HepG2 (cell line): ENCODE measurements at regions not wholly inside any gene's neighbourhood (a gene's known extent, or its start where the extent isn't known, plus 50 kb on each side); places are given as distances from the start of the nearest gene placed in this dataset.
A peak's percentile ranks its signal among the peaks of the same experiment; 100 is the strongest.

Experiments
- CBX2 ChIP-seq, 2 experiments: fragments of 200-600 bp in 1 of 2; sonication (generic); formaldehyde crosslinking in 1 of 2; IDR thresholded peaks; 2 replicates each; pipeline versions ENCODE4 v1.7.0 to v1.8.1; 2018 to 2022; ENCODE audit warnings: low read depth in 2 of 2, low read length in 1 of 2, mild to moderate bottlenecking in 1 of 2, missing genetic modification reagents in 1 of 2
- EP300 ChIP-seq, 3 experiments: sonication (generic) in 1 of 3; formaldehyde crosslinking in 1 of 3; IDR thresholded peaks; 2 replicates each; pipeline versions ENCODE4 v1.5.1 to v1.6.1; 2011 to 2020; ENCODE audit warnings: low read depth in 2 of 3, low read length in 2 of 3, borderline replicate concordance in 1 of 3, improper control_type of control experiment in 1 of 3, mild to moderate bottlenecking in 1 of 3, missing genetic modification reagents in 1 of 3, moderate library complexity in 1 of 3
- KDM5B ChIP-seq: sonication (generic); formaldehyde crosslinking; IDR thresholded peaks from 2 replicates; pipeline ENCODE4 v1.4.0; 2020; ENCODE audit warnings: missing genetic modification reagents, mild to moderate bottlenecking, borderline replicate concordance
- TAF15 ChIP-seq: fragments of 200-400 bp; formaldehyde crosslinking; IDR thresholded peaks from one replicate; pipeline ENCODE4 v1.6.1; 2018; ENCODE audit warnings: mild to moderate bottlenecking, low read depth, low read length; ENCODE audit not compliant: poor library complexity, severe bottlenecking
- ZNF350 ChIP-seq: sonication (generic); formaldehyde crosslinking; IDR thresholded peaks from 2 replicates; pipeline ENCODE4 v1.4.0; 2020; ENCODE audit warnings: mild to moderate bottlenecking, low read depth, missing genetic modification reagents, borderline replicate concordance
- ZSCAN29 ChIP-seq: sonication (generic); formaldehyde crosslinking; conservative IDR thresholded peaks from 2 replicates; pipeline ENCODE4 v1.4.0; 2020; ENCODE audit warnings: mild to moderate bottlenecking, missing genetic modification reagents
- TF ChIP-seq, protein P1 (sequence below): sonication (generic); formaldehyde crosslinking; IDR thresholded peaks from 2 replicates; pipeline ENCODE4 v1.5.0; 2020; ENCODE audit warnings: mild to moderate bottlenecking, missing genetic modification reagents, moderate library complexity
- TF ChIP-seq, protein P2 (sequence below): IDR thresholded peaks from 2 replicates; pipeline ENCODE4 v1.6.1; 2016; ENCODE audit warnings: missing biosample characterization, missing genetic modification reagents, low read depth

DNA sequence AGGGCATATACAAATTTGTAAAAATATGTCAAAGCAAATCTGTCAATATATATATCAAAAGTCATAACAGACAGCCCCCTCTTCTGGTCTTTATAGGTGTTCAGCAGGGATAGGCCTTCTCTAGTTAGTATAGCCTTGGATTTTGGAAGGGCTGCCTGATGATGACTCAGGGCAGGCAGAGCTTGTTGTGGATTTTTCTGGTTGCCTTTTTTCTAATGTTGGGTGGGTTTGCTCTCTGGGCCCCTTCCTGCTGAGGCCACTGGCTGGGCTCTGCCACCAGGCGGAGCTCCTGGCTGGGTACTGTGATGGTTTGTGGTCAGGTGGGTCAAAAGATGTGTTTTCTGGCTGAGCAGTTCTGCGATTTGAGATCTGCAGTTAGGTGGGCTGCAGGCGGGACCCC, 294.2 kb downstream of the GRIA2 start:
- TF ChIP-seq ZSCAN29 (CRISPR knock-in tag) (no peak), EP300 (IDR thresholded peaks at IDR 0.05; ENCODE audit: low read depth in 2 of 2, low read length in 2 of 2) (no peak), EP300 (CRISPR knock-in tag; IDR thresholded peaks at IDR 0.05; ENCODE audit: borderline replicate concordance) (no peak), ZNF350 (CRISPR knock-in tag) (no peak), KDM5B (CRISPR knock-in tag) (no peak), CBX2 (IDR thresholded peaks at IDR 0.05; ENCODE audit: low read depth, low read length) (no peak), CBX2 (CRISPR knock-in tag; IDR thresholded peaks at IDR 0.05; ENCODE audit: low read depth) (no peak), TAF15 (no peak)
- TF ChIP-seq, protein P1, sequence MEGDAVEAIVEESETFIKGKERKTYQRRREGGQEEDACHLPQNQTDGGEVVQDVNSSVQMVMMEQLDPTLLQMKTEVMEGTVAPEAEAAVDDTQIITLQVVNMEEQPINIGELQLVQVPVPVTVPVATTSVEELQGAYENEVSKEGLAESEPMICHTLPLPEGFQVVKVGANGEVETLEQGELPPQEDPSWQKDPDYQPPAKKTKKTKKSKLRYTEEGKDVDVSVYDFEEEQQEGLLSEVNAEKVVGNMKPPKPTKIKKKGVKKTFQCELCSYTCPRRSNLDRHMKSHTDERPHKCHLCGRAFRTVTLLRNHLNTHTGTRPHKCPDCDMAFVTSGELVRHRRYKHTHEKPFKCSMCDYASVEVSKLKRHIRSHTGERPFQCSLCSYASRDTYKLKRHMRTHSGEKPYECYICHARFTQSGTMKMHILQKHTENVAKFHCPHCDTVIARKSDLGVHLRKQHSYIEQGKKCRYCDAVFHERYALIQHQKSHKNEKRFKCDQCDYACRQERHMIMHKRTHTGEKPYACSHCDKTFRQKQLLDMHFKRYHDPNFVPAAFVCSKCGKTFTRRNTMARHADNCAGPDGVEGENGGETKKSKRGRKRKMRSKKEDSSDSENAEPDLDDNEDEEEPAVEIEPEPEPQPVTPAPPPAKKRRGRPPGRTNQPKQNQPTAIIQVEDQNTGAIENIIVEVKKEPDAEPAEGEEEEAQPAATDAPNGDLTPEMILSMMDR: peak; percentile 71
- TF ChIP-seq, protein P2, sequence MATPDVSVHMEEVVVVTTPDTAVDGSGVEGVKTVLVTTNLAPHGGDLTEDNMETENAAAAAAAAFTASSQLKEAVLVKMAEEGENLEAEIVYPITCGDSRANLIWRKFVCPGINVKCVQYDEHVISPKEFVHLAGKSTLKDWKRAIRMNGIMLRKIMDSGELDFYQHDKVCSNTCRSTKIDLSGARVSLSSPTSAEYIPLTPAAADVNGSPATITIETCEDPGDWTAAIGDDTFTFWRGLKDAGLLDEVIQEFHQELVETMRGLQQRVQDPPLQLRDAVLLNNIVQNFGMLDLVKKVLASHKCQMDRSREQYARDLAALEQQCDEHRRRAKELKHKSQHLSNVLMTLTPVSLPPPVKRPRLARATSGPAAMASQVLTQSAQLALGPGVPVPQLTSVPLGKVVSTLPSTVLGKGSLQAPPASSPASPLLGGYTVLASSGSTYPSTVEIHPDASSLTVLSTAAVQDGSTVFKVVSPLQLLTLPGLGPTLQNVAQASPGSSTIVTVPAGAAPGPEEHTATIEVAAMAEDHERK (CRISPR knock-in tag): no peak
